Stimulated activated CD8-positive, alpha-beta memory T cell treated with anti-CD3 and anti-CD28 coated beads, Interleukin-4, amount 100 ng/mL, for 48 hours (primary cell): ENCODE measurements at regions not wholly inside any gene's neighbourhood (a gene's known extent, or its start where the extent isn't known, plus 50 kb on each side); places are given as distances from the start of the nearest gene placed in this dataset.
A peak's percentile ranks its signal among the peaks of the same experiment; 100 is the strongest.

Experiments used
- DNase-seq: peaks from one replicate; pipeline ENCODE4 v3.0.0-alpha.2; 2020

DNA sequence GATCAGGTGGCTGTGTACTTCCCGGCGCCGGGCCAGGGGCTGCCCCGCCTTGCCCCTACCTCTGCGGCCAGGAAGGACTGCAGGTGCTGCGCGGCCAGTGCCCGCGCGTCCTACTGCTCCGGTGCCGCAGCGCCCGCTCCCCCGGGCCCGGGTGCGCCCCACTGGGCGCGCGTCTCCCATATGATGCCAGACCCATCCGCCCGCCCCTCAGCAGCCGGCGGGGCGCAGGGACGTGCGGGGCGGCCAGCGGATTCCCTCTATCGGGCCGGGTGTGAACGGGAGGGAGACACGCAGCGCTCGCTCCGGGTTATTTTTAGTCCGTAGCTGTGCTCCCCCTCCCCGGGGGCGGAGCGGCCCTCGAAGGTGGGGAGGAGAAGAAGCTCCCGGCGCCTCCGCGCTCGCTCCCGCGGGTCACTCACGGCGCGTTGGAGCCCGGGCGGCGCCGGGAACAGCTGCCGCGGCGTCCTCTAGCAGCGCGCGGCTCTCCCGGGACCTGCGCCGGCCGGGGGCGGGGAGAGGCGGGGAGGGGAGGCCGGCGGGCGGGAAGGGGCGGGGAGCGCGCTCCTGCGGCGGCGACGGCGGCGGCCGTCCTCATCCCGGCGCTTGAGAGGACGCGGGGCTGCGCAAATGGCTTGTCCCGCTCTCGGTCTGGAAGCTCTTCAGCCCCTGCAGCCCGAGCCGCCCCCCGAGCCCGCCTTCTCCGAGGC, 103.6 kb downstream of the UCHL1 start:
- DNase-seq, result peak; percentile 24

GRCh38 chr4:41360921-41361793, 104.4 kb downstream of the UCHL1 start:
- no peak for DNase-seq

- DNase-seq, result no peak
Observed at GRCh38 chr4:41361794-41362526, 105.2 kb downstream of the UCHL1 start.

DNA sequence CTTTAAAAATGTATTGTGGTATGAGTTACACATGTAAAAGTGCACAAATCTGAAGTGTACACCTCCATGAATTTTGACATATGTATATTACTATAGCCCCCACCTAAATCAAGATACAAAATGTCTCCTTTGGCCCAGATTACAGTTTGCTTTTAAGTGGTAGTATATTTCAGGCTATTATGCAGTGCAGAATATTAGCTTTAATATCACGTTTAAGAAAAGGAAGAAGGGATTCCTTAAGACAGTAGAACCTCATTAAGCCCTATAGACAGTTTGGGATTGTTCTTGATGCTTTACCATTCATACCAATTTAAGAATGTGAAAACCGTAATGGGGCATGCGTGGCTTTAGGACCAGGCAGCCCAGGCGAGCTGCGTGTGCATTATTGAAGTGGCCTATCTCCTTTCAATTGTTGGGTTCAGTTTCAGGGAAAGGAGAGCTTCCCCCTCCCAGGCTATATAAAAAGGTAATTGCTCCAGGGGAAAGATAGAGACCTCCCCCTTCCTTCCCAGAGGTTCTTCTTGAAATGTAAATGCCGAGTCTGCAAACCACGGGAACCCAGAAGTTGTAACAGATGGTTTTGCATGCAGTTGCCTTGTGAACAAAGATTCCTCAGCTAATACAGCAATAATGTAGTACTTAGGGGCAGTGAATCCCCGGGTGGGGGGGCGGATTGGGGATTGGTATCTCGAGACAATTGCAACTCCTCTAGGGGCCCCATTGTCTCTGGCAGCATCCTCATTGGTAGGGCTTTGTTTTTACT, 106.1 kb downstream of the UCHL1 start:
- no peak for DNase-seq

DNA sequence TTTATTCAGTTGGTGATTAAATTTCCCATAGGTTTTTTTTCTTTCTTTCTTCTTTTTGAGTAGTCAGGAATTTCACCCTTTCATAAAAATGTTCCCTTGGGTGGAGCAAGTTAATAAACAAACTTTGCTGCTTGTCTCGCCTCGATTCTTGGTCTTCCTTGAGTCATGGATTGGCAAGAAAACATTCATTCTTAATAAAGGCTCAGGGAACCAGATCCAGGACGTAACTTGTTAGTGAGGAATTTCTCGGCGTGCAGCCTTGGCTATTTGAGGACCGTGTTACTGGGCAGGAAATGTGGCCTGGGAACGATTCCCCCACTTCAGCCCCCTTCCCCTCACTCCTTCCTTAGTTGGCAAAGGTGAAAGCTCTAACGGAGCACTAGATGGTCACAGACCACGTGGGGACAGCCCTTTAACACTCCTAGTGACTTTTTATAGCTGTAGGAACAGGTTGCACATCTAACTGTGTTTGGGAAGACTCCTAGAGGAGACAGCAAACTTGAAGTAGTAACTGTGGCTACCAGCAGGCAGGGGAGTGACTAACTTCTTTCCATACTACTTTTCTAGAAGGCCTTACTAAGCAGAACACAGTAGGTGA, 106.8 kb downstream of the UCHL1 start:
- DNase-seq, result no peak

DNA sequence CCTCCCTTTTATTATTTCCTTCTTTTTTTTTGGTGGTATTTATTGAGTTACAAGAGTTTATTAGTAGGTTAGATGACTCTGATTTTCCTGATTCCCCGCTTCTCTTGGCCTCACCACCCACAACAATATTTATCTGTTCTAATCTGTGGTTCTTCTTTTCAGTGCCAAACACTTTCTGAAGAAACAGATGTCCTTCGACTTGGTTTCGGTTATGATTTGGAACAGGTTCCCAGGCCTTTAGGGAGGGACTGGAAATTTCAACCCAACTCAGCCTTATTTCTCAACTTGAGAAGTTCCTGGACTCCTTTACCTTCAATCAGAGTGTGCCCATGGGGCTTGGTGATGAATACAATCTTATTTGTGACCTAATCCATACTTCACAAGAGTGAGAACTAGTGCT, 108.1 kb downstream of the UCHL1 start:
- DNase-seq, result no peak

GRCh38 chr4:41365681-41366080, 109.0 kb downstream of the UCHL1 start:
- no peak for DNase-seq

GRCh38 chr4:41366911-41367517, 110.3 kb downstream of the UCHL1 start:
- DNase-seq, result no peak

DNA sequence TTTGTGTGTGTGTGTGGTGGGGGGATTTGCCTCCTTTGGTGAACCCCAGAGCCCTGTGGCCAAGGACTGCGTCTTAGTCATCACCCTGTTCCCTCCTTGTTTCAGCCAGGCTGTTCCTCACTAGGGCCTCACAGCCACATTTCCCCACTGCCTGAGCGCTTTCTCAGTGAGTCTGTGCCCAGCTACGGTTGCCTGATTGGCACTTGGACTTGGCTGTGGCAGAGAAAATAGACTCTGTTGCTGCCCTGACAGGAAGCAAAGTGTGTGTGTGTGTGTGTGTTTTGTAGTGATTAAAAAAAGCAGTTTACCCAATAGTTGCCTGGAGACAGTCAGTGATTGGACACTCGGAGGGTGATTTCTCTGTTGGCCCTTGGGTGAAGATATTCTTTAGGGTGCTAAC, 113.0 kb downstream of the UCHL1 start:
- no peak for DNase-seq

GRCh38 chr4:41373221-41373620, 116.5 kb downstream of the UCHL1 start:
- no peak for DNase-seq

- DNase-seq, result no peak
Observed at GRCh38 chr4:41374490-41374889, 117.8 kb downstream of the UCHL1 start.

DNA sequence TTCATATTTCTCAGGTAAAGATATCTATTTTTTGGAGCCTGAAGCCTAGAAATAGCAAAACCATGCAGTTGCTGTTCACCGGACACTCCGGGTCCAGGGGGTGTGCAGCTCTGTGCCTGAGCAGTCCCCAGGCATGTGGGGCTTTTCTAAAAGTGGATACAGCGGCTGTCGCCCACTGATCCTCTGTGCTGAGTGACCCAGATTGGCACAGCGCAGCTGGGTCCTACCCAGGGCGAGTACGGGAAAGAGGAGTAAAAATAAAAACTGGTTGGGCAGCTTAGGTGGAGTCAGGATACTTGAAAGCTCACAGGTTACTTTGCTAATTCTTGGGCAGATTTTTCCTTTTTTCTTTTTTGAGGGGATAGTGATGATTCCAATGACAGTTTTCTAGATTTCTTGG, 118.8 kb downstream of the UCHL1 start:
- DNase-seq, result no peak

DNA sequence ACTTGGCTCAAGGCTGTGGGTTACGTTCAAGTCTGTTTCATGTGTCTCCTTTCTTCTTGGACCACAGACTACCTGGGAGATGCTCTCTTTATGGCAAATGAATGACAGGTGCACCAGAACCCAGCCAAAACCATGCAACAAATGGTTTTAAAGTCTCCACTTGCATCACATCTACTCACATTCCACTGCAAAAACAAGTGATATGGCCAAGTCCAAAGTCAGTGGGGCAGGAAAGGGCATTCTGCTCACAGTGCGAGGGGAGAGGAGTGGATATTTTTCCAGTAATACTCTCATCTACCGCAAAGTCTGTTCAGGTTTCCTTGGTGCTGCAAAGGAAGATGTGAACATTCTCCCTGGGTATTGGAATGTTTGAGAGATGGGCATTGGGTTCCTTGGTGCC, 120.5 kb downstream of the UCHL1 start:
- DNase-seq, result no peak

DNA sequence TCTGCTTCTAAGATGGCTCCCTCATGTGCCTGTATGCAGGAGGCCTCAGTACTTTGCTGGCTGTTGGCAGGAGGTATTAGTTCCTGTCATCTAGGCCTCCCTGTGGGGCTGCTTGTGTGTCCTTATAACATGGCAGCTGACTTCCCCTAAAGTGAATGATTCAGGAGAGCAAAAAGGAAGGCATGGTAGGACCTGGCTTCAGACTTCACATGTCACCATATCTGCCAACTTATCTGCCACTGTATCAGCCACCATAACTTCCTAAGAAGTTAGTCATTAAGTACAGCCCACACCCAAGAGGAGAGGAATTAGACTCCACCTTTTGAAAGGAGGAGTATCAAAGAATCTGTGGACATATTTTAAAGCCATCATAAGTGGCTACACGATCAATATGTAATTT, 122.5 kb downstream of the UCHL1 start:
- DNase-seq, result no peak

GRCh38 chr4:41380511-41381157, 123.9 kb downstream of the UCHL1 start:
- no peak for DNase-seq

- no peak for DNase-seq
Observed at GRCh38 chr4:41381384-41381783, 124.7 kb downstream of the UCHL1 start.

- DNase-seq, result no peak
Observed at GRCh38 chr4:41384992-41385391, 128.3 kb downstream of the UCHL1 start.

DNA sequence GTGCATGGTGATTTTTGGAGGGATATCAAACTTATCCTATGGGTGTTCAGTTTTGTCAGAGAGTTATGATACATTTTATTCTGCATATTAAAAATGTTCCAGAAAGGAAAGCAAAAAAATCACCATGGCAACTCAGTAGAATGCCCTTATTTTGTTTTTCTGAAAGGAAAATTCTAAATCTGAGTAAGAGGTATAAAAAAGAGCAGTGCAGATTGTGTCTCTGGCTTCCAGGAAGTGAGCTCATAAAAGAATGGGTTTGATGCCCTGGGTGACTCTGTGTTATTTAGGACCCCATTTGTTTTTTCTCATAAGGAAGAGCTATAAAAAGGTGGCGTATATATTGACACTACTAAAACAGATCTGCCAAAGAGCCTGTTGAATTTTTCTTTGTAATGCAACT, 128.8 kb downstream of the UCHL1 start:
- DNase-seq, result no peak

DNA sequence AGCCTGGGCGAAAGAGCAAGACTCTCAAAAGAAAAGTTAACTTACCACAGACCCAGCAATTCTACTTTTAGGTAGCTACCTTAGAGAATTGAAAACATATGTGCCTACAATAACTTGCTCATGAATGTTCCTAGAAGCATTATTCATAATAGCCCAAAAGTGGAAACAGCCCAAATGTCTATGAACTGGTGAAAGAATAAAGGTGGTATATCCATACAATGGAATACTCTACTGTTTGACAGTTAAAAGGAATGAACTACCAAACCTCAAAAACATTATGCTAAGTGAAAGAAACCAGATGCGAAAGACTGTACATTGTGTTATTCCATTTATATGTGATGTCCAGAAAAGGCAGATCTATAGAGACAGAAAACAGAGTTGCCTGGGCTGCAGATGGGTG, 131.4 kb downstream of the UCHL1 start:
- no peak for DNase-seq

- DNase-seq, result no peak
Observed at GRCh38 chr4:41389356-41389755, 132.6 kb downstream of the UCHL1 start.

- no peak for DNase-seq
Observed at GRCh38 chr4:41390661-41391060, 133.9 kb downstream of the UCHL1 start.

DNA sequence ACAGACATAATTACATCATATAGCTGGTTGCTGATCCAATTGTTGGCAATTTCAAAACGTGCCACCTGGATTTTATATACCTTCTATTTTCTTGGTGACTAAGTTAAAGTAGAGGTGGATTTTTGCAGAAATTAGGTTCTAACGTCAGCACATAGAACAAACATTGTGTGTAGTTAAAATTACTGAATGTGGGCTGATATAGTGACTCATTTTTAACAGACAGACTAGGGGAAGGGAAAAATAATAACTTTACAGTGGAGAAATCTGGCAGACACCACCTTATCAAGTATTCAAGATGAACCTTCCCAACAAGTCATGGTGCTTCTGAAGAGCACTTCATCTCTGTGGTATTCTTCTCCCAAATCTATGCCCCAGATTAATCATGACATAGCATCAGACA, 134.5 kb downstream of the UCHL1 start:
- no peak for DNase-seq
